ENCODE measurements at regions not wholly inside any gene's neighbourhood (a gene's known extent, or its start where the extent isn't known, plus 50 kb on each side); places are given as distances from the start of the nearest gene placed in this dataset.

DNA sequence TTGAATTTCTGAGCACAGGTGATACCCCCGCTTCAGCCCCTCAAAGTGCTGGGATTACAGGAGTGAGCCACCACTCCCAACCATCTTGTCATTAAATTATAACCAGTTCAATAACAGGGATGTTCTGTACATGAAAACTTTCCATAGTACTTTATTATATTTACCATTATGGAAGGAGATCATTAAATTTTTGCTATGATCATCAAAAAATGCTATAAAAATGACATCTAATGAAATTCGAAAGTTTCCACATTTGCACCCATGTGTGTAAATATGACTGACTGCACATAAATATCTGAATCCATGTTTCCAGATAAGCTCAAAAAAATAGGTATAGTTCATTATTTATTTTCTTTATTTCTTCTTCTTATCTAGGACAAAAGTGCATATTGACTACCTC, 182.6 kb downstream of the FBXO8 start:
- TF ChIP-seq, protein P1, sequence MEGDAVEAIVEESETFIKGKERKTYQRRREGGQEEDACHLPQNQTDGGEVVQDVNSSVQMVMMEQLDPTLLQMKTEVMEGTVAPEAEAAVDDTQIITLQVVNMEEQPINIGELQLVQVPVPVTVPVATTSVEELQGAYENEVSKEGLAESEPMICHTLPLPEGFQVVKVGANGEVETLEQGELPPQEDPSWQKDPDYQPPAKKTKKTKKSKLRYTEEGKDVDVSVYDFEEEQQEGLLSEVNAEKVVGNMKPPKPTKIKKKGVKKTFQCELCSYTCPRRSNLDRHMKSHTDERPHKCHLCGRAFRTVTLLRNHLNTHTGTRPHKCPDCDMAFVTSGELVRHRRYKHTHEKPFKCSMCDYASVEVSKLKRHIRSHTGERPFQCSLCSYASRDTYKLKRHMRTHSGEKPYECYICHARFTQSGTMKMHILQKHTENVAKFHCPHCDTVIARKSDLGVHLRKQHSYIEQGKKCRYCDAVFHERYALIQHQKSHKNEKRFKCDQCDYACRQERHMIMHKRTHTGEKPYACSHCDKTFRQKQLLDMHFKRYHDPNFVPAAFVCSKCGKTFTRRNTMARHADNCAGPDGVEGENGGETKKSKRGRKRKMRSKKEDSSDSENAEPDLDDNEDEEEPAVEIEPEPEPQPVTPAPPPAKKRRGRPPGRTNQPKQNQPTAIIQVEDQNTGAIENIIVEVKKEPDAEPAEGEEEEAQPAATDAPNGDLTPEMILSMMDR (IDR thresholded peaks at IDR 0.05): no peak
- Histone ChIP-seq H3K9me3 (no peaks in the 10 kb centered on the region), H3K27ac (no peak overlapping the region), H3K36me3 (no peaks in the 10 kb centered on the region), H3K27me3 (no peaks in the 10 kb centered on the region), H3K4me3 (no peak overlapping the region), H3K4me1 (no peaks in the 10 kb centered on the region)
- DNase-seq: no peak
- intact Hi-C loops (cut with DNase I; ENCODE audit: low total_unique reads): no loop called here

- intact Hi-C loops (cut with DNase I; ENCODE audit: low total_unique reads): no loop called here
- Histone ChIP-seq H3K27ac (no peak overlapping the region), H3K4me1 (no peaks in the 10 kb centered on the region), H3K36me3 (no peaks in the 10 kb centered on the region), H3K9me3 (no peaks in the 10 kb centered on the region), H3K4me3 (no peak overlapping the region), H3K27me3 (no peaks in the 10 kb centered on the region)
- TF ChIP-seq, protein P1 (IDR thresholded peaks at IDR 0.05): no peak
- DNase-seq: no peak
These were observed 183.8 kb downstream of the FBXO8 start for GRCh38 chr4:174099712-174100111.

- H3K9me3 ChIP-seq: no peaks in the 10 kb centered on the region
- intact Hi-C loops (cut with DNase I; ENCODE audit: low total_unique reads): no loop called here
These were observed 186.5 kb downstream of the FBXO8 start for GRCh38 chr4:174096999-174097398.

GRCh38 chr4:174096456-174096855, 187.0 kb downstream of the FBXO8 start:
- no peaks in the 10 kb centered on the region for H3K36me3 ChIP-seq
- intact Hi-C loops (cut with DNase I; ENCODE audit: low total_unique reads): no loop called here
- H3K4me3 ChIP-seq: no peak overlapping the region
- H3K27me3 ChIP-seq: no peaks in the 10 kb centered on the region
- no peak overlapping the region for H3K27ac ChIP-seq
- DNase-seq: no peak
- H3K9me3 ChIP-seq: no peaks in the 10 kb centered on the region
- TF ChIP-seq, protein P1 (IDR thresholded peaks at IDR 0.05): no peak
- no peaks in the 10 kb centered on the region for H3K4me1 ChIP-seq

More at GRCh38 chr4:174096999-174097398, 186.5 kb downstream of the FBXO8 start:
- Histone ChIP-seq H3K4me1 (no peaks in the 10 kb centered on the region), H3K36me3 (no peaks in the 10 kb centered on the region), H3K27ac (no peak overlapping the region), H3K27me3 (no peaks in the 10 kb centered on the region), H3K4me3 (no peak overlapping the region)
- DNase-seq: no peak
- TF ChIP-seq, protein P1 (IDR thresholded peaks at IDR 0.05): no peak

DNA sequence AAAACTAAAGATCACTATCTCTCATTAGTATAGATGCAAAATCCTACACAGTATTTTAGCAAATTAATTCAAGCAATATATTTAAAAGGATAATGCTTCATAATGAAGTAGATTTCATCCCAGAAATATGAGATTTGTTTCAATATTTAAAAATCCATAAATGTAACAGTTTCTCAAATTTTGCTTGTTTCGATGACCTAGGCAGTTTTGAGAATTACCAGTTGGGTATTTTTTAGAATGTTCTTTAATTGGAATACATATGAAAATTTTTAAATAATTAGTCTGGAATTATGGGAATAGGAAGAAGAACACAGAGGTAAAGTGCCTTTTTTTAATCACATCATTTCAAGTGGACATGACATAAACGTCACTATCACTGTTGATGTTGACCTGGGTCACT, 192.3 kb downstream of the FBXO8 start:
- TF ChIP-seq, protein P1 (IDR thresholded peaks at IDR 0.05): no peak

GRCh38 chr4:174089711-174090110, 193.8 kb downstream of the FBXO8 start:
- Histone ChIP-seq H3K36me3 (no peaks in the 10 kb centered on the region), H3K4me3 (no peak overlapping the region), H3K27me3 (no peaks in the 10 kb centered on the region), H3K27ac (no peak overlapping the region), H3K9me3 (no peaks in the 10 kb centered on the region), H3K4me1 (no peaks in the 10 kb centered on the region)
- DNase-seq: no peak
- intact Hi-C loops (cut with DNase I; ENCODE audit: low total_unique reads): no loop called here
- TF ChIP-seq, protein P1 (IDR thresholded peaks at IDR 0.05): no peak

More for the DNA sequence above, 192.3 kb downstream of the FBXO8 start:
- no peak for DNase-seq
- H3K36me3 ChIP-seq: no peaks in the 10 kb centered on the region
- no peak overlapping the region for H3K4me3 ChIP-seq
- H3K4me1 ChIP-seq: no peaks in the 10 kb centered on the region
- intact Hi-C loops (cut with DNase I; ENCODE audit: low total_unique reads): no loop called here
- H3K27ac ChIP-seq: no peak overlapping the region
- H3K9me3 ChIP-seq: no peaks in the 10 kb centered on the region
- no peaks in the 10 kb centered on the region for H3K27me3 ChIP-seq
